Skin of body (tissue), 1 donor: ENCODE measurements at regions not wholly inside any gene's neighbourhood (a gene's known extent, or its start where the extent isn't known, plus 50 kb on each side); places are given as distances from the start of the nearest gene placed in this dataset.

ENCODE experiments used
- DNase-seq: peaks from one replicate; lab custom pipeline; 2025; lab: John Stamatoyannopoulos, UW

GRCh38 chr5:156121882-156122281, 205.1 kb upstream of the SGCD start:
- no peak for DNase-seq

GRCh38 chr5:156124708-156125107, 202.3 kb upstream of the SGCD start:
- no peak for DNase-seq

- no peak for DNase-seq
Measured at GRCh38 chr5:156125118-156125517, 201.8 kb upstream of the SGCD start.

GRCh38 chr5:156126716-156127115, 200.2 kb upstream of the SGCD start:
- no peak for DNase-seq

GRCh38 chr5:156128026-156128425, 198.9 kb upstream of the SGCD start:
- DNase-seq, result no peak

GRCh38 chr5:156134216-156134615, 192.7 kb upstream of the SGCD start:
- DNase-seq, result no peak

GRCh38 chr5:156135531-156135930, 191.4 kb upstream of the SGCD start:
- DNase-seq, result no peak

GRCh38 chr5:156137071-156137869, 189.7 kb upstream of the SGCD start:
- no peak for DNase-seq

GRCh38 chr5:156142867-156143266, 184.1 kb upstream of the SGCD start:
- DNase-seq, result no peak

- DNase-seq, result no peak
Measured at GRCh38 chr5:156147261-156147943, 179.6 kb upstream of the SGCD start.

GRCh38 chr5:156147944-156148285, 179.0 kb upstream of the SGCD start:
- DNase-seq, result no peak

GRCh38 chr5:156148301-156148700, 178.7 kb upstream of the SGCD start:
- no peak for DNase-seq

GRCh38 chr5:156149213-156149612, 177.8 kb upstream of the SGCD start:
- no peak for DNase-seq

GRCh38 chr5:156153602-156154001, 173.4 kb upstream of the SGCD start:
- DNase-seq, result no peak

- no peak for DNase-seq
Measured at GRCh38 chr5:156154757-156155156, 172.2 kb upstream of the SGCD start.

GRCh38 chr5:156155598-156155997, 171.4 kb upstream of the SGCD start:
- DNase-seq, result no peak

- DNase-seq, result no peak
Measured at GRCh38 chr5:156164306-156164705, 162.7 kb upstream of the SGCD start.

- no peak for DNase-seq
Measured at GRCh38 chr5:156169495-156169894, 157.5 kb upstream of the SGCD start.

GRCh38 chr5:156170351-156170961, 156.5 kb upstream of the SGCD start:
- no peak for DNase-seq

GRCh38 chr5:156174225-156174624, 152.7 kb upstream of the SGCD start:
- no peak for DNase-seq

GRCh38 chr5:156178117-156178516, 148.8 kb upstream of the SGCD start:
- no peak for DNase-seq

- DNase-seq, result no peak
Measured at GRCh38 chr5:156181656-156182055, 145.3 kb upstream of the SGCD start.
